Activated T-helper 1 cell treated with anti-CD3 and anti-CD28 coated beads, Interleukin-2, amount 50 U/mL, for 16 hours (primary cell): ENCODE measurements at regions not wholly inside any gene's neighbourhood (a gene's known extent, or its start where the extent isn't known, plus 50 kb on each side); places are given as distances from the start of the nearest gene placed in this dataset.

Experiments
- DNase-seq, 2 donors: peaks; one replicate each; pipeline ENCODE4 v3.0.0-alpha.2; 2020; ENCODE audit warnings: low read depth in 1 of 2, low spot score in 1 of 2

- DNase-seq, result no peak
These were observed 110.3 kb upstream of the PKDCC start for GRCh38 chr2:41937464-41937906.

- DNase-seq, result no peak
These were observed 109.7 kb upstream of the PKDCC start for GRCh38 chr2:41937921-41938708.

- no peak for DNase-seq
These were observed 107.6 kb upstream of the PKDCC start for GRCh38 chr2:41940060-41940744.

GRCh38 chr2:41940745-41941063 is 107.1 kb upstream of the PKDCC start:
- DNase-seq, result no peak

- DNase-seq, result no peak
These were observed 106.0 kb upstream of the PKDCC start for GRCh38 chr2:41941831-41942230.

- no peak for DNase-seq
These were observed 105.5 kb upstream of the PKDCC start for GRCh38 chr2:41942278-41942677.

- no peak for DNase-seq
These were observed 104.7 kb upstream of the PKDCC start for GRCh38 chr2:41943159-41943558.

GRCh38 chr2:41944220-41944880 is 103.5 kb upstream of the PKDCC start:
- DNase-seq, result no peak

- no peak for DNase-seq
These were observed 100.0 kb upstream of the PKDCC start for GRCh38 chr2:41947701-41948396.

GRCh38 chr2:41948397-41948763 is 99.4 kb upstream of the PKDCC start:
- no peak for DNase-seq

- no peak for DNase-seq
These were observed 98.5 kb upstream of the PKDCC start for GRCh38 chr2:41949091-41949882.

GRCh38 chr2:41949883-41950665 is 97.7 kb upstream of the PKDCC start:
- DNase-seq, result no peak

- DNase-seq, result no peak
These were observed 97.2 kb upstream of the PKDCC start for GRCh38 chr2:41950666-41950960.

- DNase-seq, result no peak
These were observed 93.2 kb upstream of the PKDCC start for GRCh38 chr2:41954304-41955291.

GRCh38 chr2:41955316-41956043 is 92.3 kb upstream of the PKDCC start:
- DNase-seq, result no peak

GRCh38 chr2:41957431-41957830 is 90.4 kb upstream of the PKDCC start:
- DNase-seq, result no peak

- no peak for DNase-seq
These were observed 89.6 kb upstream of the PKDCC start for GRCh38 chr2:41958251-41958650.

- no peak for DNase-seq
These were observed 89.0 kb upstream of the PKDCC start for GRCh38 chr2:41958775-41959174.
